Gastroesophageal sphincter (tissue), 4 donors: ENCODE measurements at regions not wholly inside any gene's neighbourhood (a gene's known extent, or its start where the extent isn't known, plus 50 kb on each side); places are given as distances from the start of the nearest gene placed in this dataset.
"Not testable (repeated sequence)": the region's sequence is repeated elsewhere in the genome, so short reads cannot be mapped to it uniquely, and the experiment has no call there.

Experiments
- ATAC-seq: fragments of 150-250 bp; one replicate; pipeline ENCODE4 v1.9.1; 2016; ENCODE audit warnings: mild to moderate bottlenecking, moderate library complexity
- H3K27ac ChIP-seq, 4 donors: fragments of 200-600 bp; sonication (generic) in 3 of 4; 1 replicate in 3 of 4; 2 replicates in 1 of 4; pipeline ENCODE4 v1.5.1; 2016 to 2019
- H3K27me3 ChIP-seq: fragments of 200-600 bp; sonication (generic); one replicate; pipeline ENCODE4 v1.5.1; 2019
- H3K36me3 ChIP-seq, 2 donors: fragments of 200-600 bp; sonication (generic); one replicate each; pipeline ENCODE4 v1.5.1; 2019; ENCODE audit warnings: control low read depth in 1 of 2
- H3K4me1 ChIP-seq, 3 donors: fragments of 200-600 bp; sonication (generic); 1 replicate in 2 of 3; 2 replicates in 1 of 3; pipeline ENCODE4 v1.5.1; 2016 to 2019; ENCODE audit warnings: control low read depth in 2 of 3
- H3K4me3 ChIP-seq, 2 donors: fragments of 200-600 bp; sonication (generic); one replicate each; pipeline ENCODE4 v1.5.1; 2019; ENCODE audit warnings: mild to moderate bottlenecking in 1 of 2, moderate library complexity in 1 of 2
- H3K9me3 ChIP-seq, 3 donors: fragments of 200-600 bp; sonication (generic); one replicate each; pipeline ENCODE4 v1.5.1; 2017 to 2019; ENCODE audit warnings: control low read depth in 2 of 3
- CTCF ChIP-seq, 4 experiments: fragments of 200-600 bp in 2 of 4; fragments of 450-650 bp in 2 of 4; sonication (generic) in 1 of 4; IDR thresholded peaks; one replicate each; pipeline ENCODE4 v1.5.1; 2017 to 2019; ENCODE audit warnings: antibody characterized with exemption in 4 of 4, mild to moderate bottlenecking in 2 of 4, moderate library complexity in 2 of 4
- EP300 ChIP-seq: sonication (generic); formaldehyde crosslinking; IDR thresholded peaks from one replicate; pipeline ENCODE4 v1.6.1; 2017; ENCODE audit warnings: antibody characterized with exemption, mild to moderate bottlenecking
- POLR2A ChIP-seq, 2 donors: fragments of 450-650 bp; IDR thresholded peaks; one replicate each; pipeline ENCODE4 v1.6.1; 2017; ENCODE audit warnings: antibody characterized with exemption in 2 of 2, mild to moderate bottlenecking in 2 of 2, moderate library complexity in 1 of 2
- POLR2AphosphoS5 ChIP-seq: sonication (generic); formaldehyde crosslinking; IDR thresholded peaks from one replicate; pipeline ENCODE4 v1.6.1; 2017; ENCODE audit warnings: antibody characterized with exemption
- WGBS, 2 donors: methylation state at CpG; one replicate each; pipeline ENCODE4 v1.1.5; 2018; ENCODE audit warnings: low coverage in 1 of 2; 5-methylcytosine and 5-hydroxymethylcytosine counted together

GRCh38 chr10:64762861-64763260 lies 1241.7 kb downstream of the REEP3 start:
- Histone ChIP-seq H3K27ac (no peak overlapping the region), H3K4me3 (no peak overlapping the region), H3K36me3 (no peaks in the 10 kb centered on the region), H3K9me3 (no peaks in the 10 kb centered on the region), H3K27me3 (no peaks in the 10 kb centered on the region), H3K4me1 (no peaks in the 10 kb centered on the region)
- no peak for TF ChIP-seq EP300
- TF ChIP-seq CTCF (IDR thresholded peaks at IDR 0.05) = no peak
- no peak for TF ChIP-seq POLR2A (IDR thresholded peaks at IDR 0.05)
- no peak for TF ChIP-seq POLR2AphosphoS5
- no peak for ATAC-seq
- WGBS, 2 donors = 52 to 78% methylated on average over 4 of the region's 4 CpGs

- no peak for TF ChIP-seq CTCF (IDR thresholded peaks at IDR 0.05)
- TF ChIP-seq POLR2AphosphoS5 = no peak
- no peak for TF ChIP-seq EP300
- no peak for TF ChIP-seq POLR2A (IDR thresholded peaks at IDR 0.05)
- no peaks in the 10 kb centered on the region for H3K36me3 ChIP-seq
- H3K9me3 ChIP-seq = no peaks in the 10 kb centered on the region
- no peak overlapping the region for H3K27ac ChIP-seq
- no peak for ATAC-seq
- WGBS, 2 donors = 69 to 95% methylated on average over 2 of the region's 2 CpGs
- no peaks in the 10 kb centered on the region for H3K4me1 ChIP-seq
- no peak overlapping the region for H3K4me3 ChIP-seq
- H3K27me3 ChIP-seq = no peaks in the 10 kb centered on the region
These were observed 1244.3 kb downstream of the REEP3 start for GRCh38 chr10:64765498-64765897.

GRCh38 chr10:64771253-64772050 lies 1250.3 kb downstream of the REEP3 start:
- Histone ChIP-seq H3K36me3 (no peaks in the 10 kb centered on the region), H3K27me3 (no peaks in the 10 kb centered on the region), H3K27ac (no peak overlapping the region), H3K4me1 (no peaks in the 10 kb centered on the region), H3K4me3 (no peak overlapping the region), H3K9me3 (no peaks in the 10 kb centered on the region)
- 80 to 81% methylated on average over 4 of the region's 4 CpGs for WGBS, 2 donors
- no peak for ATAC-seq
- TF ChIP-seq EP300 (no peak), POLR2AphosphoS5 (no peak), POLR2A (IDR thresholded peaks at IDR 0.05) (no peak), CTCF (IDR thresholded peaks at IDR 0.05) (no peak)

- no peaks in the 10 kb centered on the region for H3K36me3 ChIP-seq
- H3K4me3 ChIP-seq = no peak overlapping the region
- no peak for ATAC-seq
- H3K27me3 ChIP-seq = no peaks in the 10 kb centered on the region
- no peak overlapping the region for H3K27ac ChIP-seq
- WGBS, 2 donors = 82 to 100% methylated on average over 1 of the region's 1 CpG
- H3K9me3 ChIP-seq = no peaks in the 10 kb centered on the region
- H3K4me1 ChIP-seq = no peaks in the 10 kb centered on the region
- TF ChIP-seq EP300 = no peak
- TF ChIP-seq POLR2A (IDR thresholded peaks at IDR 0.05) = no peak
- TF ChIP-seq POLR2AphosphoS5 = no peak
- no peak for TF ChIP-seq CTCF (IDR thresholded peaks at IDR 0.05)
These were observed 1252.2 kb downstream of the REEP3 start for GRCh38 chr10:64773357-64773756.

GRCh38 chr10:64784451-64784850 lies 1263.2 kb downstream of the REEP3 start:
- not testable (repeated sequence) for ATAC-seq, H3K36me3 ChIP-seq, H3K27me3 ChIP-seq, H3K4me1 ChIP-seq, H3K4me3 ChIP-seq, H3K27ac ChIP-seq, H3K9me3 ChIP-seq
- WGBS, 2 donors = 84 to 87% methylated on average over 3 of the region's 7 CpGs
